Choroid plexus epithelial cell (primary cell): ENCODE measurements at regions not wholly inside any gene's neighbourhood (a gene's known extent, or its start where the extent isn't known, plus 50 kb on each side); places are given as distances from the start of the nearest gene placed in this dataset.

Source experiments
- DNase-seq: peaks from one replicate; pipeline ENCODE4 v3.0.0-alpha.2; 2010; ENCODE audit warnings: low read depth
- H3K4me3 ChIP-seq: 2 replicates; pipeline ENCODE4 v1.5.1; 2011; ENCODE audit warnings: low read depth, mild to moderate bottlenecking, control low read depth, low read length, moderate library complexity
- CTCF ChIP-seq: conservative IDR thresholded peaks from 2 replicates; pipeline ENCODE4 v1.5.1; 2011; ENCODE audit warnings: low read depth, mild to moderate bottlenecking, control low read depth, inconsistent platforms, low read length, moderate library complexity

GRCh38 chr7:13737563-13737962 is 251.9 kb downstream of the ETV1 start:
- no peak for TF ChIP-seq CTCF
- H3K4me3 ChIP-seq, result no peak overlapping the region
- no peak for DNase-seq

DNA sequence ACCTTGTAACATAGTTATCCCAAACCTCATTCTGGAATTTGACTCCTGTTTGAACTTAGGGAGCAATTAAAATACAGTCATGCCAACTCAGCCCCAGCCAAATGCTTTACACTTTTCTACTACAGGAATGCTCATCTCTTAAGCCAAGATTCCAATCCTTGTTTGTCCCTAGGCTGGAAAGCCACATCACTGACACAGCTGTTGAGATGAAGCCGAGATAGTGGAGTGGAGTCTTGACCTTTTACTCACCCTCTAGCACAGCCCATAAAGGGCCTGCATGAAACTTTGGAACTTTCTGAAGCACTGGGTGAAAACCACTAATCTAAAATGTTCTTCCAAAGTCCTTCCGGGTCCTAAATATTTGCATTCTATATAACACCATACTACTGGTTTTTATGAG is 247.3 kb downstream of the ETV1 start:
- H3K4me3 ChIP-seq, result no peak overlapping the region
- DNase-seq, result peak; percentile 47
- no peak for TF ChIP-seq CTCF

DNA sequence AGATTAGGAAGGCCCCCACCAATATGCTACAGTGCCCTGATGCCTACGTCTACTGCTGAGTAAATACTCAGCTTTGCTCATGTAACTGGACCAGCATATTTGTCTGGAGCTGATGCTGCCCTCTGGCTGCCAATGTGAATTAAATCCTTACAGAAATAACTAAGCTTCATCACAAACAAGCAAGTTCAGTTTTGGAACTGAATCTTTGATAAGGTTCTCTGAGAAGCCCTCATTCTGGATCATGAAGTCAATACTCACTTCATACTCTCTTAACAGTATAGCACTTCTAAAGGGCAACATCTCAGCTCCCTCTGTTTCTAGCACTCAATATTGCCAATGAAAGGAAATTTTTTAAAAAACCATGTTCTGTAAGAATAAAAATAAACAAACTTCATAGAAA is 246.7 kb downstream of the ETV1 start:
- no peak overlapping the region for H3K4me3 ChIP-seq
- TF ChIP-seq CTCF, result peak; percentile 72
- DNase-seq, result peak; percentile 81

DNA sequence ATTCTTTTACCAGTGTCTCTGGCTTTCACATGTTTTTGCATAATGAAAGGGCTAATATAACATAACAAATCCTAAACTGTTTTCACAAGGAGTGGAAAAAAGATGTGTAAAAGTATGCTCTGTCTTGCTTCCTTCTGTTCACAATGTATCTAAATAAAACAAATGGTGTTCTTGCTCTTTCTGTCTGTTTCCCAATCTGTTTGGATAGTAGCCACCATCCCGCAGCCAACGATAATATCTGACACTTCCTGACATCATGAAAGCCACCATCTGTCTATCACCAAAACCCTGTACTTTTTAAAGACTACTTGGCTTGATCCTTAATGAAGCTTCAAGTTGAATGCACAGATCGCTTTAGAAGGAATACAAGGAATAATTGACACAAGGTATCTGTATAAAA is 246.2 kb downstream of the ETV1 start:
- TF ChIP-seq CTCF, result no peak
- peak; percentile 62 for DNase-seq
- H3K4me3 ChIP-seq, result no peak overlapping the region

- no peak for TF ChIP-seq CTCF
- H3K4me3 ChIP-seq, result no peak overlapping the region
- DNase-seq, result no peak
These were observed 243.9 kb downstream of the ETV1 start for GRCh38 chr7:13745530-13745929.

DNA sequence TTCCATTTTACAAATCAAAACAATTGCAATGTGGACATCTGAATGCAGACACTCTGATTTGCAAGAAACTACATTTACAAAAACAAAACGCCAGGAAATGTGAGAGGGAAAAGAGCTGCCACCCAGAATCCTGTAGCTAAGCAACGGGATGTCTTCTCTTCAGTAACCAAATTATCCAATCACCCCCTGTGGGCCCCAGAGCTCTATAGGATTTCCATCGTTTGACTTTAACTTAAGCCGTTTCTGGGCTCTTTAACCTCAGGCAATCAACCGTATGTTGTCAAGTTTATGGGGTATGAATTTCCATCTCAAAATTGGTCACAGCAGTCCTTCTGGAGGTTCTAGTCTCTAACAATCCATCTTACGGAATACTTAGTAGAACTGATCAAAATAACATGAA is 240.5 kb downstream of the ETV1 start:
- H3K4me3 ChIP-seq, result no peak overlapping the region
- no peak for TF ChIP-seq CTCF
- no peak for DNase-seq

DNA sequence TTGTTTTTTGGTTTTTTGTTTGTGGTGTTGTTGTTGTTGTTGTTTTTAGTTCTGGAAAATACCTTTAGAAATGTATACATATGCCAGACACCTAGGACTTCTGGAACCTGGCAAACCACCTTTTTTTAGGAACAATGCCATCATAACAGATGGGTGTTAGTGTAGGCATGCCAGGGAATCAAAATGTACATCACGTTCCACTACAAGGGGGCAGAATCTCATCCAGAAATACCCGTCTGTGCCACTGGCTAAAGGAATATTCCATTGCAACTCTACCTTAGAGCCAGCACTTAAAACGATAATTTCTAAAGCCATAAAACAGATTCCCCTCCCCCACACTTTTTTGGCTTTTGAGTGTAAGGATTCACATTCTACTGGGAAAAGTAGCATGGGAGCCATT is 239.8 kb downstream of the ETV1 start:
- TF ChIP-seq CTCF, result no peak
- no peak for DNase-seq
- no peak overlapping the region for H3K4me3 ChIP-seq
